Vagina (tissue), 2 donors: ENCODE measurements at regions not wholly inside any gene's neighbourhood (a gene's known extent, or its start where the extent isn't known, plus 50 kb on each side); places are given as distances from the start of the nearest gene placed in this dataset.

ENCODE experiments used
- CTCF ChIP-seq, 3 experiments: fragments of 450-650 bp in 2 of 3; fragments of 200-600 bp in 1 of 3; sonication (generic) in 1 of 3; IDR thresholded peaks; one replicate each; pipeline ENCODE4 v1.5.1; 2017 to 2019; ENCODE audit warnings: antibody characterized with exemption in 3 of 3, mild to moderate bottlenecking in 2 of 3, moderate library complexity in 2 of 3
- POLR2A ChIP-seq, 2 donors: fragments of 450-650 bp; IDR thresholded peaks; one replicate each; pipeline ENCODE4 v1.6.1; 2017; ENCODE audit warnings: antibody characterized with exemption in 2 of 2, mild to moderate bottlenecking in 2 of 2, moderate library complexity in 2 of 2
- POLR2AphosphoS5 ChIP-seq, 2 donors: sonication (generic); formaldehyde crosslinking; IDR thresholded peaks; one replicate each; pipeline ENCODE4 v1.9.0; 2017; ENCODE audit warnings: antibody characterized with exemption in 2 of 2, mild to moderate bottlenecking in 2 of 2, low read depth in 1 of 2; ENCODE audit not compliant: insufficient read depth in 1 of 2

DNA sequence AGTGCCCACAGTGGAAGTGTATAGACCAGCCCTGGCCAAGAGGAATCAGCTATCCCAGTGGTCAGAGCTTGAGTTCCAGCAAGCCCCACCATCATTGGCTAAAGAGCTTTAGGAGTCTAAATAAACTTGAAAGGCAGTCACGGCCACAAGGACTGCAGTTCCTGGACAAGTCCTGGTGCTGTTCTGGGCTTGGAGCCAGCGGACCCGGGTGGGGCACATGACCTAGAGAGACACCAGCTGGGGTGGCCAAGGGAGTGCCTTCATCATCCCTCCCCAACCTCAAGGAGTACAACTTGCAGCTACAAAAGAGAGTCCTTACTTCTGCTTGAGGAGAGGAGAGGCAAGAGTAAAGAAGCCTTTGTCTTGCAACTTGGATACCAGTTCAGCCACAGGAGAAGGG lies 439.8 kb upstream of the TMEFF2 start:
- no peak for TF ChIP-seq CTCF (IDR thresholded peaks at IDR 0.05)
- no peak for TF ChIP-seq POLR2AphosphoS5 (IDR thresholded peaks at IDR 0.05; ENCODE audit: insufficient read depth in 1 of 2, low read depth in 1 of 2)
- no peak for TF ChIP-seq POLR2A (IDR thresholded peaks at IDR 0.05)
